ENCODE measurements at regions not wholly inside any gene's neighbourhood (a gene's known extent, or its start where the extent isn't known, plus 50 kb on each side); places are given as distances from the start of the nearest gene placed in this dataset.
"Not testable (repeated sequence)": the region's sequence is repeated elsewhere in the genome, so short reads cannot be mapped to it uniquely, and the experiment has no call there.

DNA sequence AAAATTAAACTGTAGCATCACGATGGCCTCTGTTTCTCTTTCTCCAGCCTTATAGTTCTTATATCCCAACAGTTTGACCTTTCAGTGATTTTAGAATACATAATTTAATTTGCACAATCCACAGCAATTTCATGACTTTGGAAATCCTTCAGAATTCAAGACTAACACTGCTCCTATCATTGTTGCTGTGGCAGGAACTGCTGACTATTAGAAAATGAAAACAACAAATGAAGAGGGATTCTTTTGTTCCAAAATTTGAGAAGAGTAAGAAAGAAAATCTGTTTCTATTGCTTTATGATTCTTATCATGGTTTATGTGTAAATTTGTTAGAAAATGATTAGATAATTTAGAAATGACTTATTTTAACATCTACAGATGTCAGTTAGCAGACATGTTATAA lies 604.0 kb upstream of the ADGRB3 start:
- Mint-ChIP-seq H3K27me3 (ENCODE audit: low read depth) (peaks cover 3% of the 10 kb centered on the region), H3K27ac (ENCODE audit: unreplicated experiment) (no peak overlapping the region), H3K4me3 (ENCODE audit: unreplicated experiment) (no peak overlapping the region), H3K9me3 (ENCODE audit: low read depth) (no peaks in the 10 kb centered on the region), H3K36me3 (ENCODE audit: low read depth) (no peaks in the 10 kb centered on the region), H3K4me1 (ENCODE audit: low read depth) (no peaks in the 10 kb centered on the region)
- no peak for DNase-seq (ENCODE audit: low spot score)
- TF ChIP-seq, protein P1, sequence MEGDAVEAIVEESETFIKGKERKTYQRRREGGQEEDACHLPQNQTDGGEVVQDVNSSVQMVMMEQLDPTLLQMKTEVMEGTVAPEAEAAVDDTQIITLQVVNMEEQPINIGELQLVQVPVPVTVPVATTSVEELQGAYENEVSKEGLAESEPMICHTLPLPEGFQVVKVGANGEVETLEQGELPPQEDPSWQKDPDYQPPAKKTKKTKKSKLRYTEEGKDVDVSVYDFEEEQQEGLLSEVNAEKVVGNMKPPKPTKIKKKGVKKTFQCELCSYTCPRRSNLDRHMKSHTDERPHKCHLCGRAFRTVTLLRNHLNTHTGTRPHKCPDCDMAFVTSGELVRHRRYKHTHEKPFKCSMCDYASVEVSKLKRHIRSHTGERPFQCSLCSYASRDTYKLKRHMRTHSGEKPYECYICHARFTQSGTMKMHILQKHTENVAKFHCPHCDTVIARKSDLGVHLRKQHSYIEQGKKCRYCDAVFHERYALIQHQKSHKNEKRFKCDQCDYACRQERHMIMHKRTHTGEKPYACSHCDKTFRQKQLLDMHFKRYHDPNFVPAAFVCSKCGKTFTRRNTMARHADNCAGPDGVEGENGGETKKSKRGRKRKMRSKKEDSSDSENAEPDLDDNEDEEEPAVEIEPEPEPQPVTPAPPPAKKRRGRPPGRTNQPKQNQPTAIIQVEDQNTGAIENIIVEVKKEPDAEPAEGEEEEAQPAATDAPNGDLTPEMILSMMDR (IDR thresholded peaks at IDR 0.05): no peak

DNA sequence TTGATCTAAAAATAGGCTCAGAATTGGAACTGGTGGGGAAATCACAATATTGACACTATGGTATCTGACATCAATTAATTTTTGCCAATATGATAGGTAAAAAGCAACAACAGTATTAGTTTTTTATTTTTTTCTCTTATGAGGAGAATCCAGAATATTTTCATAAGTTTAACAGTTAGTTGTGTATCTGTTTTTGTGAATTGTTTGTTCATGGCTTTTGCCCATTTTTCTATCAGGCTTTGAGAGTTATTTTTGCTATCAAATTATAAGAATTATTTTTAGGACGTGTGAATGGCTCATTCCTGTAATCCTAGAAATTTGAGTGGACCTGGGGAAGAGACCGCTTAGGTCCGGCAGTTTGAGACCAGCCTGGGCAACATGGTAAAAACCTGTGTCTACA lies 608.6 kb upstream of the ADGRB3 start:
- Mint-ChIP-seq H3K27ac (ENCODE audit: unreplicated experiment) (no peak overlapping the region), H3K36me3 (ENCODE audit: low read depth) (no peaks in the 10 kb centered on the region), H3K4me3 (ENCODE audit: unreplicated experiment) (no peak overlapping the region), H3K9me3 (ENCODE audit: low read depth) (peaks cover 3% of the 10 kb centered on the region), H3K27me3 (ENCODE audit: low read depth) (peaks cover 3% of the 10 kb centered on the region), H3K4me1 (ENCODE audit: low read depth) (no peaks in the 10 kb centered on the region)
- no peak for DNase-seq (ENCODE audit: low spot score)
- TF ChIP-seq, protein P1 (IDR thresholded peaks at IDR 0.05): no peak

DNA sequence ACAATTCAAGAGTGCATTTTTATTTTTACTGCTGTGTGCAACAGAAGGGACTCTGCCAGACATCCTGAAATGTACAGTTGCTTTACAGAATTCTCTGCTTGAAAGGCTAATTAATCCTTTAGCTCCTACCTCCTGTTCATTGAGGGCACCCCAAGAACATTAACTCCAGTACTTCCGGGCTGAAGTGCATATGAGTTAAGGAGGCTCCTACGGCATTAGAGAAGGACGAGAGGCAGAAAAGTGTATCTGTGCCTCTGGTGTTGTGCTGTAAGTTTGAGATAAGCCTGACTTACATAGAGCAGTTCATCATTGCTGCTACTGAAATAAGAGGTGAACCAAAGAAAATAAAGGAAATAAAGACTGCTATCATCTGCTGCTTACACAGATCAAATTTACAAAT lies 609.3 kb upstream of the ADGRB3 start:
- peaks cover 3% of the 10 kb centered on the region for H3K9me3 Mint-ChIP-seq (ENCODE audit: low read depth)
- TF ChIP-seq, protein P1 (IDR thresholded peaks at IDR 0.05): no peak
- H3K27ac Mint-ChIP-seq (ENCODE audit: unreplicated experiment): no peak overlapping the region
- no peaks in the 10 kb centered on the region for H3K4me1 Mint-ChIP-seq (ENCODE audit: low read depth)
- peaks cover 3% of the 10 kb centered on the region for H3K27me3 Mint-ChIP-seq (ENCODE audit: low read depth)
- H3K4me3 Mint-ChIP-seq (ENCODE audit: unreplicated experiment): no peak overlapping the region
- no peak for DNase-seq (ENCODE audit: low spot score)
- no peaks in the 10 kb centered on the region for H3K36me3 Mint-ChIP-seq (ENCODE audit: low read depth)

DNA sequence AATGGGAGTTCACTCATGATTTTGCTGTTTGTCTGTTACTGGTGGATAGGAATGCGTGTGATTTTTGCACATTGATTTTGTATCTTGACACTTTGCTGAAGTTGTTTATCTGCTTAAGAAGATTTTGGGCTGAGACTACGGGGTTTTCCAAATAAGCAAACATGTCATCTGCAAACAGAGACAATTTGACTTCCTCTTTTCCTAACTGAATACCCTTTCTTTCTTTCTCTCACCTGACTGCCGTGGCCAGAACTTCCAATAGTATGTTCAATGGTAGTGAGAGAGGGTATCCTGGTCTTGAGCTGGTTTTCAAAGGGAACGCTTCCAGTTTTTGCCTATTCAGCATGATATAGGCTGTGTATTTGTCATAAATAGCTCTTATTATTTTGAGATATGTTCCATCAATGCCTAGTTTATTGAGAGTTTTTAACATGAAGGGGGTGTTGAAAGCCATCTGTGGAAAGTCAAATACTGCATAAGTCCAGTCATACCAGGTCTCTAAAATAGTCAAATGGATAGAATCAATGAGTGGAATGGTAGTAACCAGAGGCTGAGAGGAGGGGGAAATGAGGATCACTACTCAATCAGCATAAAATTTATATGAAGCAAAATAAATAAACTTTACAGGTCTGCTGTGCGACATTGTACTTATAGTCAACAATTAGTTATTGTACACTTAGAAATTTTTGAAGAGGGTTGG lies 610.4 kb upstream of the ADGRB3 start:
- Mint-ChIP-seq H3K9me3 (ENCODE audit: low read depth) (peaks cover 3% of the 10 kb centered on the region), H3K4me1 (ENCODE audit: low read depth) (no peaks in the 10 kb centered on the region), H3K36me3 (ENCODE audit: low read depth) (no peaks in the 10 kb centered on the region), H3K27ac (ENCODE audit: unreplicated experiment) (no peak overlapping the region), H3K27me3 (ENCODE audit: low read depth) (peaks cover 3% of the 10 kb centered on the region), H3K4me3 (ENCODE audit: unreplicated experiment) (no peak overlapping the region)
- TF ChIP-seq, protein P1 (IDR thresholded peaks at IDR 0.05): no peak
- no peak for DNase-seq (ENCODE audit: low spot score)

DNA sequence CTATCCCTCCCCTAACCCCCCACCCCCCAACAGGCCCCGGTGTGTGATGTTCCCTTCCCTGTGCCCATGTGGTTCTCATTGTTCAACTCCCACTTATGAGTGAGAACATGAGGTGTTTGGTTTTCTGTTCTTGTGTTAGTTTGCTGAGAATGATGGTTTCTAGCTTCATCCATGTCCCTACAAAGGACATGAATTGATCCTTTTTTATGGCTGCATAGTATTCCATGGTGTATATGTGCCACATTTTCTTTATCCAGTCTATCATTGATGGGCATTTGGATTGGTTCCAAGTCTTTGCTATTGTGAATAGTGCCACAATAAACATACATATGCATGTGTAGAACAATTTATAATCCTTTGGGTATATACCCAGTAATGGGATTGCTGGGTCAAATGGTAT lies 612.1 kb upstream of the ADGRB3 start:
- not testable (repeated sequence) for H3K36me3 Mint-ChIP-seq (ENCODE audit: low read depth); H3K27me3 Mint-ChIP-seq (ENCODE audit: low read depth); DNase-seq (ENCODE audit: low spot score); H3K4me1 Mint-ChIP-seq (ENCODE audit: low read depth); H3K27ac Mint-ChIP-seq (ENCODE audit: unreplicated experiment); H3K9me3 Mint-ChIP-seq (ENCODE audit: low read depth); H3K4me3 Mint-ChIP-seq (ENCODE audit: unreplicated experiment)
